T-cell (primary cell): ENCODE measurements at regions not wholly inside any gene's neighbourhood (a gene's known extent, or its start where the extent isn't known, plus 50 kb on each side); places are given as distances from the start of the nearest gene placed in this dataset.

ENCODE experiments used
- ATAC-seq, 4 experiments: fragments of 200-7000 bp in 3 of 4; fragments of 150-1000 bp in 1 of 4; cut with Tn5 transposase; replicated peaks in 1 of 4; 1 replicate in 3 of 4; 2 replicates in 1 of 4; pipeline ENCODE4 v1.10.0; 2021; ENCODE audit warnings: moderate library complexity in 3 of 4, mild to moderate bottlenecking in 2 of 4, moderate number of reproducible peaks in 1 of 4
- CTCF ChIA-PET, 2 donors: fragments of 300-600 bp; sonication (Branson Sonifier 250); formaldehyde crosslinking; loops; one replicate each; lab custom pipeline; 2022; ENCODE audit warnings: antibody characterized with exemption in 2 of 2; lab: Charles Lee
- POLR2A ChIA-PET, 2 donors: fragments of 300-600 bp; sonication (Branson Sonifier 250); formaldehyde crosslinking; loops; one replicate each; lab custom pipeline; 2022; ENCODE audit warnings: antibody characterized with exemption in 2 of 2; lab: Charles Lee
- DNase-seq, 35 experiments: peaks; one replicate each; pipeline versions ENCODE4 v3.0.0 to v3.0.0-alpha.2; 2013 to 2023
- H3K27ac ChIP-seq: one replicate; pipeline ENCODE4 v1.5.1; 2013; ENCODE audit warnings: low read length
- H3K27me3 ChIP-seq, 2 experiments: replicated peaks in 1 of 2; 1 replicate in 1 of 2; 2 replicates in 1 of 2; pipeline versions ENCODE4 v1.6.1 to v1.7.0; 2013; ENCODE audit warnings: low read length in 1 of 2, mixed read lengths in 1 of 2; ENCODE audit not compliant: control insufficient read depth in 2 of 2, insufficient read depth in 2 of 2; ENCODE audit errors: extremely low read depth in 1 of 2
- H3K36me3 ChIP-seq, 2 donors: 1 replicate in 1 of 2; 2 replicates in 1 of 2; pipeline versions ENCODE4 v1.6.1 to v1.7.0; 2013; ENCODE audit warnings: low read length in 1 of 2; ENCODE audit not compliant: control insufficient read depth in 2 of 2, insufficient read depth in 1 of 2; ENCODE audit errors: extremely low read depth in 1 of 2
- H3K4me1 ChIP-seq, 2 experiments: 1 replicate in 1 of 2; 2 replicates in 1 of 2; pipeline versions ENCODE4 v1.6.1 to v1.7.0; 2013; ENCODE audit warnings: low read length in 2 of 2, mixed read lengths in 1 of 2; ENCODE audit not compliant: insufficient read depth in 2 of 2, control insufficient read depth in 1 of 2; ENCODE audit errors: extremely low read depth in 1 of 2
- H3K4me3 ChIP-seq, 2 donors: 1 replicate in 1 of 2; 2 replicates in 1 of 2; pipeline versions ENCODE4 v1.5.1 to v1.7.0; 2013; ENCODE audit warnings: mild to moderate bottlenecking in 2 of 2, low read length in 1 of 2, moderate library complexity in 1 of 2; ENCODE audit not compliant: control insufficient read depth in 1 of 2; ENCODE audit errors: extremely low read depth in 1 of 2
- H3K9me3 ChIP-seq: 2 replicates; pipeline ENCODE4 v1.7.0; 2013
- H3K27ac Mint-ChIP-seq, 2 donors: one replicate each; pipeline ENCODE4 v1.8.0; 2020 to 2021; ENCODE audit warnings: mild to moderate bottlenecking in 2 of 2, mixed read lengths in 2 of 2
- H3K27me3 Mint-ChIP-seq, 2 donors: one replicate each; pipeline ENCODE4 v1.8.0; 2021 to 2022; ENCODE audit warnings: mixed read lengths in 2 of 2
- H3K36me3 Mint-ChIP-seq: one replicate; pipeline ENCODE4 v1.8.0; 2021; ENCODE audit warnings: mixed read lengths
- H3K4me1 Mint-ChIP-seq, 3 donors: one replicate each; pipeline ENCODE4 v1.8.0; 2020 to 2022; ENCODE audit warnings: mixed read lengths in 3 of 3, mild to moderate bottlenecking in 1 of 3
- H3K4me3 Mint-ChIP-seq, 3 donors: one replicate each; pipeline ENCODE4 v1.8.0; 2020 to 2022; ENCODE audit warnings: mild to moderate bottlenecking in 3 of 3, mixed read lengths in 3 of 3, moderate library complexity in 3 of 3
- H3K9me3 Mint-ChIP-seq, 3 donors: one replicate each; pipeline ENCODE4 v1.8.0; 2020 to 2022; ENCODE audit warnings: mixed read lengths in 3 of 3
- WGBS: methylation state at CpG from one replicate; pipeline ENCODE4 v1.1.5; 2013; ENCODE audit warnings: missing lambda C conversion rate; ENCODE audit not compliant: insufficient coverage; 5-methylcytosine and 5-hydroxymethylcytosine counted together

GRCh38 chr22:34278121-34278520 lies 357.8 kb upstream of the LARGE1 start:
- H3K4me1 Mint-ChIP-seq, result no peaks in the 10 kb centered on the region
- peaks cover 0 to 3% (median 3%) of the 10 kb centered on the region in 3 donors for H3K9me3 Mint-ChIP-seq
- Histone ChIP-seq H3K4me1 (no peaks in the 10 kb centered on the region), H3K36me3 (no peaks in the 10 kb centered on the region), H3K9me3 (no peaks in the 10 kb centered on the region), H3K27me3 (no peaks in the 10 kb centered on the region), H3K27ac (no peak overlapping the region), H3K4me3 (no peak overlapping the region)
- no peak for DNase-seq
- ATAC-seq, result no peak
- POLR2A ChIA-PET, result no interaction called here
- no peaks in the 10 kb centered on the region for H3K27me3 Mint-ChIP-seq
- no peak overlapping the region for H3K4me3 Mint-ChIP-seq
- CTCF ChIA-PET, result no interaction called here
- H3K27ac Mint-ChIP-seq, result no peak overlapping the region
- WGBS, result no CpG with 5 or more reads among the region's 1 CpG
- H3K36me3 Mint-ChIP-seq, result no peaks in the 10 kb centered on the region

GRCh38 chr22:34281738-34282137 lies 361.5 kb upstream of the LARGE1 start:
- Mint-ChIP-seq H3K36me3 (no peaks in the 10 kb centered on the region), H3K27ac (no peak overlapping the region), H3K4me3 (no peak overlapping the region), H3K9me3 (peaks cover 0 to 10% (median 0%) of the 10 kb centered on the region in 3 donors), H3K4me1 (no peaks in the 10 kb centered on the region), H3K27me3 (peaks cover 2 to 3% of the 10 kb centered on the region in 2 donors)
- no peak for DNase-seq
- no peaks in the 10 kb centered on the region for H3K27me3 ChIP-seq
- no peak overlapping the region for H3K27ac ChIP-seq
- no peaks in the 10 kb centered on the region for H3K9me3 ChIP-seq
- WGBS, result 67% methylated on average over 3 of the region's 3 CpGs
- ChIA-PET CTCF (no interaction called here), POLR2A (no interaction called here)
- H3K36me3 ChIP-seq, result no peaks in the 10 kb centered on the region
- no peak overlapping the region for H3K4me3 ChIP-seq
- no peak for ATAC-seq
- no peaks in the 10 kb centered on the region for H3K4me1 ChIP-seq

GRCh38 chr22:34283844-34284243 lies 363.6 kb upstream of the LARGE1 start:
- H3K27me3 Mint-ChIP-seq, result peaks cover 4 to 7% of the 10 kb centered on the region in 2 donors
- H3K4me1 Mint-ChIP-seq, result no peaks in the 10 kb centered on the region
- 80% methylated on average over 1 of the region's 3 CpGs for WGBS
- no peak overlapping the region for H3K27ac Mint-ChIP-seq
- CTCF ChIA-PET, result no interaction called here
- Histone ChIP-seq H3K4me1 (no peaks in the 10 kb centered on the region), H3K27ac (no peak overlapping the region), H3K9me3 (no peaks in the 10 kb centered on the region), H3K4me3 (no peak overlapping the region), H3K36me3 (no peaks in the 10 kb centered on the region), H3K27me3 (no peaks in the 10 kb centered on the region)
- no peaks in the 10 kb centered on the region for H3K36me3 Mint-ChIP-seq
- POLR2A ChIA-PET, result no interaction called here
- no peak for ATAC-seq
- no peak overlapping the region for H3K4me3 Mint-ChIP-seq
- DNase-seq, result no peak
- peaks cover 3 to 9% (median 9%) of the 10 kb centered on the region in 3 donors for H3K9me3 Mint-ChIP-seq

GRCh38 chr22:34293324-34293723 lies 373.0 kb upstream of the LARGE1 start:
- peaks cover 0 to 3% of the 10 kb centered on the region in 2 donors for H3K27me3 Mint-ChIP-seq
- ATAC-seq (no peak), DNase-seq (no peak)
- no peaks in the 10 kb centered on the region for H3K36me3 Mint-ChIP-seq
- no peaks in the 10 kb centered on the region for H3K4me1 ChIP-seq
- no peaks in the 10 kb centered on the region for H3K27me3 ChIP-seq
- ChIA-PET POLR2A (no interaction called here), CTCF (no interaction called here)
- H3K27ac Mint-ChIP-seq, result no peak overlapping the region
- no peaks in the 10 kb centered on the region for H3K36me3 ChIP-seq
- WGBS, result no CpG with 5 or more reads among the region's 4 CpGs
- H3K9me3 Mint-ChIP-seq, result peaks cover 0 to 7% (median 6%) of the 10 kb centered on the region in 3 donors
- no peak overlapping the region for H3K4me3 ChIP-seq
- H3K27ac ChIP-seq, result no peak overlapping the region
- H3K4me1 Mint-ChIP-seq, result no peaks in the 10 kb centered on the region
- H3K4me3 Mint-ChIP-seq, result no peak overlapping the region
- no peaks in the 10 kb centered on the region for H3K9me3 ChIP-seq

- H3K27ac ChIP-seq, result no peak overlapping the region
- no peaks in the 10 kb centered on the region for H3K36me3 ChIP-seq
- ChIA-PET POLR2A (no interaction called here), CTCF (no interaction called here)
- Mint-ChIP-seq H3K27me3 (no peaks in the 10 kb centered on the region), H3K36me3 (no peaks in the 10 kb centered on the region), H3K27ac (no peak overlapping the region), H3K4me3 (no peak overlapping the region), H3K4me1 (no peaks in the 10 kb centered on the region), H3K9me3 (no peaks in the 10 kb centered on the region)
- no peaks in the 10 kb centered on the region for H3K9me3 ChIP-seq
- 58% methylated on average over 3 of the region's 5 CpGs for WGBS
- no peak overlapping the region for H3K4me3 ChIP-seq
- no peak for ATAC-seq
- H3K27me3 ChIP-seq, result no peaks in the 10 kb centered on the region
- H3K4me1 ChIP-seq, result no peaks in the 10 kb centered on the region
- no peak for DNase-seq
These were observed 374.2 kb upstream of the LARGE1 start for GRCh38 chr22:34294476-34294875.

GRCh38 chr22:34294986-34295385 lies 374.7 kb upstream of the LARGE1 start:
- no peaks in the 10 kb centered on the region for H3K36me3 Mint-ChIP-seq
- H3K4me1 Mint-ChIP-seq, result no peaks in the 10 kb centered on the region
- 65% methylated on average over 2 of the region's 3 CpGs for WGBS
- no peaks in the 10 kb centered on the region for H3K36me3 ChIP-seq
- no peak overlapping the region for H3K4me3 Mint-ChIP-seq
- H3K4me3 ChIP-seq, result no peak overlapping the region
- H3K9me3 Mint-ChIP-seq, result no peaks in the 10 kb centered on the region
- CTCF ChIA-PET, result no interaction called here
- no peak overlapping the region for H3K27ac Mint-ChIP-seq
- DNase-seq (no peak), ATAC-seq (no peak)
- POLR2A ChIA-PET, result no interaction called here
- no peaks in the 10 kb centered on the region for H3K27me3 ChIP-seq
- no peaks in the 10 kb centered on the region for H3K9me3 ChIP-seq
- H3K27me3 Mint-ChIP-seq, result no peaks in the 10 kb centered on the region
- no peak overlapping the region for H3K27ac ChIP-seq
- H3K4me1 ChIP-seq, result no peaks in the 10 kb centered on the region

GRCh38 chr22:34296461-34296860 lies 376.2 kb upstream of the LARGE1 start:
- ATAC-seq (no peak), DNase-seq (no peak)
- no CpG with 5 or more reads among the region's 2 CpGs for WGBS
- Mint-ChIP-seq H3K9me3 (peaks cover 0 to 6% (median 5%) of the 10 kb centered on the region in 3 donors), H3K4me1 (no peaks in the 10 kb centered on the region), H3K27me3 (peaks cover 0 to 3% of the 10 kb centered on the region in 2 donors), H3K36me3 (no peaks in the 10 kb centered on the region), H3K4me3 (no peak overlapping the region), H3K27ac (no peak overlapping the region)
- Histone ChIP-seq H3K27me3 (no peaks in the 10 kb centered on the region), H3K9me3 (no peaks in the 10 kb centered on the region), H3K27ac (no peak overlapping the region), H3K4me3 (no peak overlapping the region), H3K4me1 (no peaks in the 10 kb centered on the region), H3K36me3 (no peaks in the 10 kb centered on the region)
- ChIA-PET CTCF (no interaction called here), POLR2A (interaction anchor here in 1 of 2 donors (0.5 kb wide), 1 partner anchor 9 kb away, joined by 3 read pairs; no protein-coding TSS in a partner anchor)
